OCI-LY3 (cell line): ENCODE measurements at regions not wholly inside any gene's neighbourhood (a gene's known extent, or its start where the extent isn't known, plus 50 kb on each side); places are given as distances from the start of the nearest gene placed in this dataset.

ENCODE experiments used
- H2AFZ ChIP-seq: fragments of 200-600, 300-600 bp; shearing (Covaris generic); 2 replicates; pipeline ENCODE4 v1.6.0; 2014; ENCODE audit warnings: antibody characterized with exemption, low read depth, low read length
- H3K27ac ChIP-seq: fragments of 200-600, 300-600 bp; sonication (generic); 2 replicates; pipeline ENCODE4 v1.5.1; 2014; ENCODE audit warnings: mild to moderate bottlenecking, low read length, moderate library complexity, mixed read lengths
- H3K27me3 ChIP-seq: fragments of 200-600, 300-600 bp; sonication (generic); 2 replicates; pipeline ENCODE4 v1.6.1; 2014; ENCODE audit warnings: low read depth, low read length, mixed read lengths
- H3K36me3 ChIP-seq: fragments of 200-600, 300-600 bp; sonication (generic); replicated peaks from 2 replicates; pipeline ENCODE3; 2014; ENCODE audit warnings: low read depth, low read length, mixed read lengths
- H3K4me1 ChIP-seq: fragments of 300-600, 200-600 bp; sonication (generic); 2 replicates; pipeline ENCODE4 v1.6.1; 2014; ENCODE audit warnings: low read length, mixed read lengths
- H3K4me2 ChIP-seq: fragments of 200-600, 300-600 bp; sonication (generic); 2 replicates; pipeline ENCODE4 v1.6.1; 2014; ENCODE audit warnings: low read length, mixed read lengths
- H3K4me3 ChIP-seq: fragments of 300-600, 200-600 bp; sonication (generic); 2 replicates; pipeline ENCODE4 v1.5.1; 2014; ENCODE audit warnings: antibody characterized with exemption, mild to moderate bottlenecking, low read length, moderate library complexity
- H3K79me2 ChIP-seq: fragments of 300-600, 200-600 bp; shearing (Covaris generic); 2 replicates; pipeline ENCODE4 v1.6.1; 2014; ENCODE audit warnings: mild to moderate bottlenecking, low read length, mixed read lengths
- H3K9ac ChIP-seq: fragments of 300-600, 200-600 bp; shearing (Covaris generic); 2 replicates; pipeline ENCODE4 v1.6.0; 2014; ENCODE audit warnings: mild to moderate bottlenecking, low read length, moderate library complexity
- H3K9me3 ChIP-seq: fragments of 200-600, 300-600 bp; shearing (Covaris generic); 2 replicates; pipeline ENCODE4 v1.6.1; 2014; ENCODE audit warnings: low read length, mixed read lengths; ENCODE audit not compliant: insufficient read depth
- H4K20me1 ChIP-seq: fragments of 200-600, 300-600 bp; sonication (generic); 2 replicates; pipeline ENCODE4 v1.6.1; 2016; ENCODE audit warnings: low read length, mixed read lengths; ENCODE audit not compliant: insufficient read depth
- EZH2phosphoT487 ChIP-seq: fragments of 200-600 bp; shearing (Covaris generic); IDR thresholded peaks from 2 replicates; pipeline ENCODE4 v1.6.1; 2018; ENCODE audit warnings: antibody characterized with exemption, mixed run types, low read depth
- TF ChIP-seq, protein P1 (sequence below): fragments of 200-600, 300-600 bp; sonication (generic); IDR thresholded peaks from 2 replicates; pipeline ENCODE4 v1.5.1; 2014; ENCODE audit warnings: antibody characterized with exemption, low read length, low read depth

DNA sequence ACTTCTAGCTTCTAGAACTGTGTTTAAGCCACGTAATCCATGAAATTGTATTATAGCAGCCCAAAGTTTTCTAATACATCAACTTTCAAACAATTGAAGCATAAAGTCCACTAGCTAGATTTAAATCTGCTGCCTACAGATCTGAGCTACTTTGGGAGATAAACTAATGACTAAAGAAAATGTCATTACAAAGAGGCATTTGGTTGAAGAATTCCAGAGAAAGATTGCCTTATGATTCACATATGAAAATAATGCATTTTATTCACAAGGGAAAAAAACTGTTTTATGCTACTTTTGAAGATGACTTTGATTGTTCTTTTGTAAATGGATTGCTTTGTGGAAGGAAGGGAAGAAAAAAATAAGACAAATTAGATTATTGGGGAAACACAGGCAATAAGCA is 124.1 kb upstream of the SLIT2 start:
- no peak overlapping the region for H3K4me3 ChIP-seq
- no peak for TF ChIP-seq EZH2phosphoT487
- TF ChIP-seq, protein P1, sequence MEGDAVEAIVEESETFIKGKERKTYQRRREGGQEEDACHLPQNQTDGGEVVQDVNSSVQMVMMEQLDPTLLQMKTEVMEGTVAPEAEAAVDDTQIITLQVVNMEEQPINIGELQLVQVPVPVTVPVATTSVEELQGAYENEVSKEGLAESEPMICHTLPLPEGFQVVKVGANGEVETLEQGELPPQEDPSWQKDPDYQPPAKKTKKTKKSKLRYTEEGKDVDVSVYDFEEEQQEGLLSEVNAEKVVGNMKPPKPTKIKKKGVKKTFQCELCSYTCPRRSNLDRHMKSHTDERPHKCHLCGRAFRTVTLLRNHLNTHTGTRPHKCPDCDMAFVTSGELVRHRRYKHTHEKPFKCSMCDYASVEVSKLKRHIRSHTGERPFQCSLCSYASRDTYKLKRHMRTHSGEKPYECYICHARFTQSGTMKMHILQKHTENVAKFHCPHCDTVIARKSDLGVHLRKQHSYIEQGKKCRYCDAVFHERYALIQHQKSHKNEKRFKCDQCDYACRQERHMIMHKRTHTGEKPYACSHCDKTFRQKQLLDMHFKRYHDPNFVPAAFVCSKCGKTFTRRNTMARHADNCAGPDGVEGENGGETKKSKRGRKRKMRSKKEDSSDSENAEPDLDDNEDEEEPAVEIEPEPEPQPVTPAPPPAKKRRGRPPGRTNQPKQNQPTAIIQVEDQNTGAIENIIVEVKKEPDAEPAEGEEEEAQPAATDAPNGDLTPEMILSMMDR: no peak
- H3K4me1 ChIP-seq: no peaks in the 10 kb centered on the region
- no peaks in the 10 kb centered on the region for H3K79me2 ChIP-seq
- H3K4me2 ChIP-seq: no peak overlapping the region
- no peaks in the 10 kb centered on the region for H3K27me3 ChIP-seq
- H3K36me3 ChIP-seq: no peaks in the 10 kb centered on the region
- no peaks in the 10 kb centered on the region for H4K20me1 ChIP-seq
- H3K9ac ChIP-seq: no peak overlapping the region
- no peak overlapping the region for H3K27ac ChIP-seq
- H2AFZ ChIP-seq: no peak overlapping the region
- H3K9me3 ChIP-seq: no peaks in the 10 kb centered on the region

DNA sequence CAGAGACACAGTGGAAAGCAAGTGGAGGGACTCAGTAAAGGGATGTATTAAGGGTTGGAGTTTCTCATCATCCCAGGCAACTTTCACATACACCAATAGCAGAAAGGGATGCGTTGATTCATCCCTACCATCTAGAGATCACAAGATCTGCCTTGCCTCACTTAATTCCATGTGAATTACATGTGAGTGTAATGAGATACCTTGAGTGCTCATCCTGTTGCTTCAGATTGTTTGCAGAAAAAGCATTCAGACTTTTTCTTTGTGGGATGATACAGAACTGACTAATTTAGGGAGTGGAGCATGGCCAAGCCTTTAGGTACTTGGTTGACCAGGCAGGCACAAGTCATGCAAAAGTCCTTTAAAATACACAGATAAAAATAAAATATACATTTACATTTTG is 124.8 kb upstream of the SLIT2 start:
- H3K4me1 ChIP-seq: no peaks in the 10 kb centered on the region
- H3K9me3 ChIP-seq: no peaks in the 10 kb centered on the region
- no peaks in the 10 kb centered on the region for H3K27me3 ChIP-seq
- no peak overlapping the region for H3K27ac ChIP-seq
- no peak overlapping the region for H3K9ac ChIP-seq
- H3K4me3 ChIP-seq: no peak overlapping the region
- H3K36me3 ChIP-seq: no peaks in the 10 kb centered on the region
- no peak overlapping the region for H2AFZ ChIP-seq
- H4K20me1 ChIP-seq: no peaks in the 10 kb centered on the region
- TF ChIP-seq, protein P1: no peak
- no peak for TF ChIP-seq EZH2phosphoT487
- no peak overlapping the region for H3K4me2 ChIP-seq
- no peaks in the 10 kb centered on the region for H3K79me2 ChIP-seq

DNA sequence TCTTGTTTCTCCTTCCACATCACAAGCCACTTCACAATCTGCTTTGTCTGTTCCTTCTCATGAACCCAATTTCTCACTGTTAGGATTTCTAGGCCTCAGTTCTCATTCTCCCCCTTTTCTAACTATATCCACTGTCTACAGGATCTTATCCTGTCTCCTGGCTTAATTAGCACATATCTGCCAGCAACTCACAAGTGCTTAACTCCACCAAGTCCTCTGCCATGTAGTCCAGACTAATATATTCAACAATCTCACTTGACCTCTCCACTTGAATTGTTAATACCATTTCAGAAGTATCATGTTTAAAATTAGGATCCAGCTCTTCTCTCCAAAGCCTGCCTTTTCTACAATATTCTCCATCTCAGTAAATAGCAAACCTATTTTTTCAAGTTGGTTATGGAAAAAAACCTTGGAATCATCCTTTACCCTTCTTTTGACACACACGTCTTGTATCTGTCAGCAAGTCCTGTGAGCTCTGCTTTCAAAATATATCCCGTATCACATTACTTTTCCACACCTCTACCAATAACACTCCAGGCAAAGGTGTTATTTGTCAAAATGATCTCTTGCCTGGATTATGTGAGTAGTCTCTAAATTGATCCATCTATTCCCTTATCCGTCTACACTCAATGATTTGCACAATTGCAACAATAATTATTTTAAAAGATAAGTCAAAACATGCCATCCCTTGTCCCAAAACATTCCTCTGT is 127.2 kb upstream of the SLIT2 start:
- TF ChIP-seq EZH2phosphoT487: no peak
- TF ChIP-seq, protein P1: no peak
- H3K9ac ChIP-seq: no peak overlapping the region
- H3K27me3 ChIP-seq: no peaks in the 10 kb centered on the region
- H3K4me2 ChIP-seq: no peak overlapping the region
- no peak overlapping the region for H3K27ac ChIP-seq
- no peaks in the 10 kb centered on the region for H4K20me1 ChIP-seq
- no peaks in the 10 kb centered on the region for H3K9me3 ChIP-seq
- H3K4me1 ChIP-seq: no peaks in the 10 kb centered on the region
- no peaks in the 10 kb centered on the region for H3K36me3 ChIP-seq
- no peak overlapping the region for H3K4me3 ChIP-seq
- no peak overlapping the region for H2AFZ ChIP-seq
- no peaks in the 10 kb centered on the region for H3K79me2 ChIP-seq

DNA sequence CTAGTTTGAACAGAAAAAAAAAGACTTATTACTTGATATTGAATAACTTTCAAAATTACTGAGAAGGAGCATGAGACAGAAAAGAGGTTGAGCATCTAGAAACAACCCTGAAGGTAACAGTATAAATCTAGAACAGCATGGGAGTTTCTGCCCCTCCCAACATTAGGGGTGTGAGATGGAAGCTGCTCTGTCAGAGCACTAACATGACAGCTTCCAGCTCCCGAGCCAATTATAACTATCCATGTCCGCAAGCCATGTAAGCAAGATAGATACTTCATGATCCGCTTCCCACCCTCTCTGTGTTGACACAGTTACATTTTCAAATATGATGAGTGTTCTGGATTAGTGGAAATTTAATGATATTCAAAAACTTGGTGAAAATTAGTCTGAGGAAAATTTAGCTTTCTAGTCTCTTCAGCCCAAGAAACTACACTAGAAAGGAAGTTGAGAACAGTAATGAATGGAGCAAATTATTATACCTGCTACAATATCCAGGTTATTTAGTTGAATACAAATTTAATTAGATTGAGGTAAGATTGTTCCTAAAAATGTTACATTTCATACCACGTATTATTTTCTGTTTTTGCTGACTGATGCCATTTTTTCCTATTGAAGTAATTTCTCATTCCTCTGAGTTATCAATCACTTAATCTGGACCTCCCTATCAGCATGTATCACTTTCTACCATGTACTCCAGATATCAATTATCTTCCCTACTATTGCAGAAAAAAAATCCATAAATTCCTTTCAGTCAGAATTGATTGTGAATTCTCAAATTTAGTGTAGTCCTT is 129.3 kb upstream of the SLIT2 start:
- H3K36me3 ChIP-seq: no peaks in the 10 kb centered on the region
- no peaks in the 10 kb centered on the region for H3K27me3 ChIP-seq
- no peak for TF ChIP-seq EZH2phosphoT487
- TF ChIP-seq, protein P1: no peak
- no peak overlapping the region for H3K4me3 ChIP-seq
- H3K9me3 ChIP-seq: no peaks in the 10 kb centered on the region
- no peak overlapping the region for H3K4me2 ChIP-seq
- H3K27ac ChIP-seq: no peak overlapping the region
- no peaks in the 10 kb centered on the region for H3K79me2 ChIP-seq
- H2AFZ ChIP-seq: no peak overlapping the region
- no peaks in the 10 kb centered on the region for H3K4me1 ChIP-seq
- H3K9ac ChIP-seq: no peak overlapping the region
- no peaks in the 10 kb centered on the region for H4K20me1 ChIP-seq
